GM21360 (cell line): ENCODE measurements at regions not wholly inside any gene's neighbourhood (a gene's known extent, or its start where the extent isn't known, plus 50 kb on each side); places are given as distances from the start of the nearest gene placed in this dataset.
A peak's percentile ranks its signal among the peaks of the same experiment; 100 is the strongest.
"Not testable (repeated sequence)": the region's sequence is repeated elsewhere in the genome, so short reads cannot be mapped to it uniquely, and the experiment has no call there.

Experiments used
- ATAC-seq: cut with Tn5 transposase; IDR thresholded peaks from one replicate; pipeline ENCODE4 v1.9.1; 2021; ENCODE audit warnings: mild to moderate bottlenecking, moderate library complexity; ENCODE audit not compliant: unreplicated experiment

DNA sequence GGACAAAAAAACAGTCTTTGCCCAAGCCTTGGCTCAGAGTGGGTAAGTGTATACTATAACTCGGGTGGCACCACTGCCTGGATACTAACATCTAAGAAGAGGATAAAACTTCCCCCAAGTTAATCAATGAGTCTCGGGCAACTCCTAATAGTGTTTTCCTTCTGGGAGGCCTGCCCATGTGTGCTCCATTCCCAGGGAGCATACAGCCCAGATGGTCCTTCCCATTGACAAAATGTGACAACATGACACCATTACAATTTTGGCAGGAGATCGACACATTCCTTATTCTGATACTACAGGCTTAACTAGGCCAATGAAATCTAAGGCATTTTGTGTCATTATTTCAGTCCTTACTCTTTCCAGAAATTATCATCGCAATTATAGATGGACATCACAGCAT, 52.7 kb upstream of the CRIM1 start:
- no peak for ATAC-seq

DNA sequence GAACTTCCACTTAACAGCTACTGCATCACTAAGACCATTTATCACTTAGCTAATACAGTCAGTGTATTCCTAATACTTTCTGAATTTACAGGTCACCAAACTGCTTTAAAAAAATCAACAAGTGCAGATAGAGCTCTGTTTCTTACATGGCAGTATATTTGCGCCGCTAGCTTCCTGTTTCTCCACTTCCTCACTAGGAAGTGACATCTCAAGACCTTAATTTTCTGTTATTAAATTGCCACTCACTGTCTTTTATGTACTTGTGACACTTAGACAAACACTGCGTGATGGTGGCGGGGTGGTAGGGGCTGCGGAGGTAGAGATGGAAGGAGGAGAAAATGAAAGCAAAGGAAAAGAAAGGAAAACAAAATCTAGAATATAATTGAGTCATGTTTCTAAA, 53.7 kb upstream of the CRIM1 start:
- ATAC-seq, result no peak

DNA sequence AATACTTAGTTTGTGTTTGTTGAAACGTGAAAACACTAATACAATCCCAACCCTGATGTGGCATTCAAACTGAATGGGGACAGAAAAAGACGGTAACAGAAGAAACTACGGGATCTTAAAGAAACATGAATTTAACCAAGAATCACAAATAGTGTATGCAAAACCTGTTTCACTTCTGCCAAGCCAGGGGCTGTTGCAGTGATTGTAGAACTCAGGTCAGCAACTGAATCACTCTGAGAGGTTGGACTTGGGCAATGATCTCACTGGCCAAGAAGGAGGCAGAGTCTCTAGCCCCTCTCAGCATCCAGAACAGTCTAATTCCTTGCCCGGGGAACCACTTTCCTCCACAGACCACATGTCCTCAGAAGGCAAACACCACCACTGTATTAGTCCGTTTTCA, 54.9 kb upstream of the CRIM1 start:
- ATAC-seq, result no peak

DNA sequence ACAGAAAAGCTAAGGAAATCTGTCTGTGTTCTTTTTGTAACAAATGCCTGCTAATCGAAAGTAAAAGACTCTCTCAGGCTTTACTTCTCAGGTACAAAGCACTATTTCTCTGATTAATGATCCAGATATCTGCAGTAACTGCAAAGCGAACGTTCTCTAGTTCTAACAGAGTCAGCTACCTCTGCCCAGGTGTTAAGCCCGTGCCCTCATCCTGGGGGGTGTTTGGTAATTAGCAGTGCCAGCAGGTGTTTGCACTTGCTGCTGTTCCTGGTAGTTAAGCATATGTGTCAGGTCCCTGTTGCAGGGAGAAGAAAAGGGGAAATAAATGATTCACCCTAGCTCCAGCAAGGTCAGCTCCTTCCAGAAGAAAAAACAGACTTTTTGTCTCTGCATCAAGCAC, 58.8 kb upstream of the CRIM1 start:
- ATAC-seq, result no peak

DNA sequence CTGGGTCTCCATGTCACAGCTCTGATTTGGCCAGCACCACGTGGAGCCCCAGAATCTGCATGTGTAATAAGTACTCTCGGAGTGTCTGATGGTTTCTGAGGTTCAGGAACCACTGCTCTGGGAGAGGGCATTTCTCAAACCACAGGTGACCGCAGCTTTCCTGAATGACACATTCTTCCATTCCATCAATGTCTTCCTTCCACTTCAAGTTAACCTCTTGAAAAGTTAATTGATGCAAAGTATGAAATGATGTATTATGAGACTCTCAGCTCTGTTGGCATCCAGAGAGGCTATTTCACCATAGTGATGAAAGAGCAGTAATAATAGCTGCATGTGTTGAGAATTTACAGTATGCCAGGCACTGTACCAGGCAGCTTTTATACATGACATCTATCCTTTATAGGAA, 61.3 kb upstream of the CRIM1 start:
- ATAC-seq, result no peak

DNA sequence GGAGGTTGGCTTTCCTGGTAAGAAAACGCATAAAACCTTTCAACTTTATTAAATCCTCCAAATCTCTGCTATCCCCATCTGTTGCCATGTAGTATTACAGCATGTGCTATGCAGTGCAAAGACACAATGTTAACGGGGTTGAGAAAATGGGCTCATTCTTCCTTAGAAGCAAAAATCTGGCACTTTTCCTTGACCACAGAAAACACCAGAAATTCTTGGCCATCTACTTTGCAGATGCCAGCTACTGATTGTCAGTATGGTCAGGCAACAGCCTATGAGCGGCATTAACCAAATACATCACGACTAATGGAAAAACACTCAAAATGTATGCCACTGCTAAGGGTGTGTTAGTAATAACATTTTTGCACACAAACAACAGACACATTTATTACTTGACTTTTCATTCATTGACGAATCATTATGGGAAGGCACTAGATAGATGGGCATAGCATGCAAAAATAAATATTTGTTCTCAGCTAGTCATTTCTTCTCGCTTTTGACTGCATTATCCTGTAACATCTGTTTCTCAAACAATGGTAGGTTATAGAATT, 65.2 kb upstream of the CRIM1 start:
- no peak for ATAC-seq

DNA sequence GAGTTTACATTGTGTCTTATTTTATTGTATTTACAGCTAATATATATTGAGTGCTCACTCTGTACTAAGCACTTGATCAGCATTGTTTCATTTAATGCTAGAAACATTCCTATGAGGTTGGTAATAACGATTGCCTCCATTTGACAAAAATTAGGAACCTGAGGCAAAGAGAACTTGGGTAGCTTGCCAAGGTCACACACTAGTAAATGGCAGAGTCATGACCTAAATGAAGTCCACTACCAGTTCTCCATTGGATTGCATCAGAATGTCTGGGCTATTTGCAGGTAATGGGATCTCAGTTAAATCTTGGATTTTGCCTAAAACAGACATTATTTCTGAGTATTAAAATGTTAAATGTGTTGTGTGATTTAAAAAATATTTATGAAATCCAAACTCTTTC, 65.8 kb upstream of the CRIM1 start:
- ATAC-seq, result no peak

DNA sequence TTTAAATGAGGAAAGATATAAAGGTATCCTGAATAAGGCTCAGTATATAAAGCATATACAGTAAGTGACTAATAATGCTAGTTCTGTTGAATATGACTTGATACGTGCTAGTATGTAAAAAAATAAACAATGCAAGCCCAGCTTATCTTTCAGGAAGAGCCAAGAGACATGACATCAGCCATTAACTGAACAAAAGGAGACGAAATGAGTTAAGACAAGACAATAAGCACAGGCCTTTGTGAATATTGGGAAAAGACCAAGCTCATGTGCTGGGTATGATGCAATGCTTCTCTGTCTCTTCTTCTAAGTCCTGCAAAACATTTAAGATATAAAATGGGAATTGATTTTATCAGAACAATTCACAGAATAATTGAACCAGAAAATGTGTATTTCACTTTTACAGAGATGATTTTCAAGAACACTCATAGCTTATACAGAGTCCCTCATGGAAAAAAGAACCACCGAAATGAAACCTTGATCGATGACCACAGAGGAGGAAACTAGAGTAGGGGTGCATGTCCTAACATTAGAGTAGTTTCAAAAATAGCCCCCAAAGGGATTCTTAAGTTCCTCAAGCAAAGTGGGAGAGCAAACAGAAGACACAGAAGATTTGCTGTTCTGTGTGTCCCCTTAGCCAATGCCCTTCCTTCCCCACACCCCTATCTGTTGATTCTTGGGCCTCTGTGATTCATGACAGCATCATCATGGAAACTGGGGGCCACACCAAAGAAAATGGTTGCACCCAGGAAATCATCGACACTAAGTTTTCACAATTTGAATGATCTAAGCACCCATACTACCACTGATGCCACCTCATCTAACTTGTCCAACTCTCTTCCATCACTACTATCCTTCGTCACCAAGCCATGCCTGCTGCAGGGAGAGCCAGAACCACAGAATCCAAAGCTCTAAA, 68.0 kb upstream of the CRIM1 start:
- ATAC-seq, result no peak

DNA sequence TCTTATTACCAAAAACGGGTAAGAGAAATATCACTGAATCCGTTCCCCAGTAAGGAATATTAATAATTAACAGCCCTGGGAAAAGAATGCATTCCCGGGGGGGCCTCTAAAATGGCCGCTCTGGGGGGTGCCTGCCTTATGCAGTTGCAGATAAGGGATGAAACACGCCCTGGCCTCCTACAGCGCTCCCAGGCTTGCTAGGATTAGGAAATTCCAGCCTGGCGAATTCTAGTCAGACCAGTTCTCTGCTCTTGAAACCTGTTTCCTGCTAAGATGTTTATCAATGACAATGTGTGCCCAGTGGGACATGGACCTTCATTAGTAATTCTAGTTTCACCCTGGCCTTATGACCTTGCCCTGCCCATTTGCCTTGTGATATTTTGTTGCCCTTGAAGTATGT, 76.1 kb upstream of the CRIM1 start:
- not testable (repeated sequence) for ATAC-seq

DNA sequence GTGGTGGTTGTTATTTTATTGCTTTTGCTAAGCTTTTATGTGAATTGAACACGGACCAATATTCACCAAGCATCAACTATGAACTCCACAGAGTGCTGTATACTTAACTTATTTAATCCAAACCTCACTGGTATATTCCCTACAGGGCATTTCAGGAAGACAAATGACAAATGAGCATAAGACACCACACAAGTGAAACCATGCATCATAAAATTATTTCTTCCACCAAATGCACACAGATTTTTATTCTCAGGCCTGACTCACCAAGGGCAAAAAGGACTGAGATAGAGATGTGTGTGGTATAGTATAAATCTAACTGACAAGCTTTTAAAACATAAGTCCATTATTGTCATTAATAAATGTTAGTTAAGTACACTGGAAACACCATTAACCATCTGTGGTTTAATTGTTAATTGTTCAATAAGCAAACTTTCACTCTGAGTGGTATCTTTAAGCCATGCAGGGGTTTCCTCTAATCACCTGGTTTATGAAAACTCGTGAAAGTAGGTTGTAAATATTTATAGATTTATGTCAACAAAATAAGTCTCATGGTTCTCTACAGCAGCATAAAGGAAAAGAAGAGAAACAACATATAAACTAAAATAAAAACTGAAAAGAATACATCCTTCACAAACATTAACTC, 77.6 kb upstream of the CRIM1 start:
- no peak for ATAC-seq

DNA sequence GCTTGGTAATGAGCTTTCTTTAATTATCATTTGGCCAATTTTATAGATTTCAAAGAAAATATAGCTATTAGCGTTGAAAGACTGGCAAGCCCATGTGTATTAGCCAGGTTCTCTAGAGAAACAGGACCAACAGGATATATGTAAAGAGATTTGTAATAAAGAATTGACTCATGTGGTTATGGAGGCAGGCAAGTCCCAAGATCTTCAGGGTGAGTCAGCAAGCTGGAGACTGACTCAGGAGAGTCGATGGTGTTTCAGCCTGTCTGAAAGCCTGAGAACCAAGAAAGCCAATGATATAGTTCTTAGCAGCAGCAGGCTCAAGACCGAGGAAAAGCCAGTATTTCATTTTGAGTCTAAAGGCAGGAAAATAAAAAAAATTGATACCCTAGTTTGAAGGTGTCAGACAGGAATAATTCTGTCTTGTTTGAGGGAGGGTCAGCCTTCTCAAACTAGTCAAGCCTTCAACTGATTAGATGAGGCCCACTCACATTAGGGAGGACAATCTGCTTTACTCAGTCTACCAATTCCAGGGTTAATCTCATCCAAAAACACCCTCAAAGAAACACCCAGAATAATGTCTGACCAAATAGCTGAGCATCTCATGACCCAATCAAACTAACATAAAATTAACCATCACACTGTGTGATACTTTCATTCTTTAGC, 78.3 kb upstream of the CRIM1 start:
- ATAC-seq, result no peak

DNA sequence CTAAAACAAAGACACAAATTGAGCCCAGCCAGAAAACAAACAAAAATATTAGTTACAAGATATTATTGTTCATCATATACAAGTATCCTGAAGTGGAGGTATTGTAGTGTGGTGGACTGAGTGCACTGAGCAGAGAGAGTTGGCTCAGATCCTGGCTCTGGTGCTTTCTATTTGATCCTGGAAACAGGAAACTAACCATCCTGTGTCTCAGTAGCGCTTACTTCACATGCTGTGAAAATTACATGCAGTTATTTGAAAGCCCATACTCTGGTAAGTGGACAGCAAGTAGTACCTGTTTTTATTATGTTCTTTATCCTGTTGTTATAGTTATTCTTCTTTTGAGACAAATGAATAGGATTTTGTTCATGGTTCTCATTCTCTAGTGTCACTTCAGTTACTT, 84.3 kb upstream of the CRIM1 start:
- no peak for ATAC-seq

DNA sequence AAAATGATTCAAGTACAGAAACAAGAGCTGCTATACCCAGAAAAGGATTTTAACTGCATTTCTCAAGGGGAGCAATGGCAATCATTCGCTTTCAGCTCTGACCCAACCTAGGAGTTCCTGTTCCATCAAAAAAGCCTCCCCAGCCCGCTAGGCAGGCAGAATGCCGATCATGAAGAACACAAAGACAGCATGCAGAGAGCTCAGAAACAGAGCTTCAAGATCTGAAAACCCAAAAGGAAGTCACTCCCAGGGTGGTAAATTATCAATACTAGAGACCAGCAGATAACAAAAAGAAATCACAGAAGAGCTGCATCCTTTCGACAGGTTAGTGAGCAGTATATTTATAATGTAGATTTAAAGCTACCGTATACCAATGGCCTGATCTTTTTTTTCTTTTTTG, 84.8 kb upstream of the CRIM1 start:
- ATAC-seq, result no peak

DNA sequence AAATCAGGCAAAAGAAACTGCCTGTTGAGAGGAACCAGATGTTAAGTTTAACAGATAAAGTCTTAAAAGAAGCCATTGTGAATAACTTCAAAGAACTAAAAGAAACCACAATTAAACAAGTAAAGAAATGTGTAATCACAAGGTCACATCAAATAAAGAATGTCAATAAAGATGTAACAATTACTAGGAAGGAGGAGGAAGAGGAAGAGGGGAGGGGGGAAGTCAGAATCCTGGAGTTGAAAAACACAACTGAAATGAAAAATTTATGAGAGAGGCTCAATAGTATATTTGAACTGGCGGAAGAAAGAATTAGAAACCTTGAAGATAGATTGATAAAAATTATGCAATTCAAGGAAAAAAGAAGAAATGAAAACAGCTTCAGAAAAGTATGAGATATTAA, 88.4 kb upstream of the CRIM1 start:
- ATAC-seq, result no peak

DNA sequence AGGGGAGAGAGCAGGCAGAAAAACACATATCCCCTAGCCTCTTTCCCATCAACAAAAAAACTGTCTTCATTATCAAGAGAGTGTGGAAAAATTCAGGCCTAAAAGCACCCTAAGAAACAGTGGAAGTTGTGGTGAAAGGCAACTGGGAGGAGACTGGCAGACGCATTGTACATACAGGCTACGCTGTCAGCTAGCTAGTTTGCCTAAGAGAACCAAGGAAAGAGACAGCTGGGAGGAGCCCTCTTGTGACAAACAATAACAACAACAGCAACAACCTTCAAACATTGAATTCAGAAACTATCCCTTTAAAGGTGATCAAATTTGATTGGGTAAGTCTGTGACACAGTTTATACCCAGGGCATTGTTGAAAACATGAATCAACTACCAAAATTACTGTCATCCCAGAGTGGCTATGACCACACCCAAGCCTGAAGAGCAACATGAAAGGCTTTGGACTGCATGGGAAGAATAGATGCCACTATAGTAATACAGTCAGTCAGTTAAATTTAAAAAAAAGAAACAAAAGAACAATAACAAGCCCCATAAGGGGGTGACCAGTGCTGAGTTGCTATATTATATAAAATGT, 88.9 kb upstream of the CRIM1 start:
- no peak for ATAC-seq

DNA sequence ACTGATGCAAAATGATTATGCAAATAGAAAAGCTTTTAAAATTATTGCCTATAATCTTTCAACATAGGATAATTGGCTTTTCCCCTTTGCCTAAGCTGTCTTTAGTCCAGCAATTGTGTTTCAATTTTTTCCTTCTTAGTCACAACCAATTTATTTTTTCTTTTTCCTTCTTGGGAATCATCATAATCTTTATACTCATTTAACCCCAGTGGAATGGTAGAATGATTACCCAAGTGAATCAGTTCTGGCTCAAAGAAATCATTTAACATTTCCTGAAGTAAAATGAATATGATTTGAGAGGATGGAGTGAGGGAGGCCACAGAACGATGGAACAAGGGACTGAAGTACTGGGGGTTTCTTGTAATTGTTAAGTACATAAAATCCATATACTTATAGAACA, 93.0 kb upstream of the CRIM1 start:
- ATAC-seq, result no peak

DNA sequence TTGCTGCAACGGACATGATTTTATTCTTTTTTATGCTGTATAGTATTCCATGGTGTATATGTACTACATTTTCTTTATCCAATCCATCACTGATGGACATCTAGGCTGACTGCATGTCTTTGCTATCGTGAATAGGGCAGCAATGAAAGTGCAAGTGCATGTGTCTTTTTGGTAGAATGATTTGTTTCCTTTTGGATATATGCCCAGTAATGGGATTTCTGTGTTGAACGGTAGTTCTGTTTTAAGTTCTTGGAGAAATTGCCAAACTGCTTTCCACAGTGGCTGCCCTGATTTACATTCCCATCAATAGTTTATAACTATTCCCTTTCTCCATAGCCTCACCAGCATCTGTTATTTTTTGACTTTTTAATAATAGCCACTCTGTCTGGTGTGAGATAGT, 99.7 kb upstream of the CRIM1 start:
- ATAC-seq, result no peak

DNA sequence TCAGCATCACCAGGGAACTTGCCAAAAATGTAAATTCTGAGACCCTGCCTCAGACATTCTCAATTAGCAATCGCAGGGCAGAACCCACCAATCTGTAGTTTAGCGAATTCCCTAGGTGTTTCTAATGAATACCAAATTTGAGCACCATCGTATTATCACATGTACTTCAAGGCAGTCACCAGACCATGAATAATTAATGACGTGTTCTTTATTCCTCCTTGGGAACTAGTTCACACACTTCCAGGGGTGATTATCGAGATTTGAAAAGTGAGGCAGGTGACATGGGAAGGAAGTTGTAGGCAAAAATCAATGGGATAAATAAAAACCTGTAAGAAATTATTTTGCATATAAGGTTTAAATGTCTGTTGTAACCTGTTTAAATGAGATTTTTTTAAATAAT, 102.5 kb upstream of the CRIM1 start:
- no peak for ATAC-seq

DNA sequence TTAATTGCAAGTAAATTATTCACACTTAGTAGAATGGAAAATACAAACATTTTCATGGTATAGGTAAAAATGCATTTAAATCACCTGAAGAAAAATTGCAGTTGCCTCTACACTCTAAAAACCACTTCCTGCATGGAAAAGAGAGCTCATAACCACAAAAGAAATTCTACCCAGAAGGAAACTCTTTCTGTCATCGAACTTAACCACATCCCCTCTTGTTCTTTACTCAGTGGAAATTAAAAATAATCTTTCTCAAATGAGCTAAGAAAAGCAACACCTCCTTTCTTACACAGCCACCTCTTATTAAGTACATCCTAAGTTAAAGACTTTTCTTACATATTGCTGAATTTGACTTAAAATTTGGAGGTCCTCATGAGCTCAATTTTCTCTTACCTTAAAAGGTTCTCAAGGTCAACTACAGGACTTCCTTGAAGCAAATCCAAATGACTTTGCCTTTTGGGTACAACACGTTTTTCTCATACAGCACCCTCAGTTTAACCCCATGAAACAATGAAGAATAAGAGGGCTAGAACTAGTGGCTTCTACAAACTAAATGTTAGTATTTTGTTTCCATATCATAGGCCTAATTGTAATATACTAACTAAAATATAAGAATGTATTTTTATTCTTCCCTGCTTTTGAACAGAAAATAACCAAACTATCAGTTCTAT, 109.1 kb upstream of the CRIM1 start:
- ATAC-seq, result peak; percentile 82

DNA sequence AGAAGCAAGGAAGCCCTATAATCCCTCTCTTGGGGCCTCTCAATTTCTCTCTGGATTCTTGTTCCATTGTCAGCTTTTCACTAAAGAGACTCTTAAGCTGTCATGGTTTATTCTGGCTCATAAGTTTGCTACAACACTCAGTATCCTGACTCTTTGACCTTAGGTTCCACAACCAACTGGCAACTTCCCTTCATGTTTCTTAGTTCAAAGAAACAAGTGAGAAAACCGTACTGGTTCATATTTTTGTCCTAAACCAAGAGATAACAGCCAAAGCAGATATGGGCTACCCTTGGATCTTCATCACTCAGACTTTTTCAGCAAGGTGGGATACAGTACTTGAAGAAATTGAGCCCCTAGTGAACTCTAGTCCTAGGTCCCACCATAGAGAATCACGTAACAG, 109.9 kb upstream of the CRIM1 start:
- no peak for ATAC-seq

DNA sequence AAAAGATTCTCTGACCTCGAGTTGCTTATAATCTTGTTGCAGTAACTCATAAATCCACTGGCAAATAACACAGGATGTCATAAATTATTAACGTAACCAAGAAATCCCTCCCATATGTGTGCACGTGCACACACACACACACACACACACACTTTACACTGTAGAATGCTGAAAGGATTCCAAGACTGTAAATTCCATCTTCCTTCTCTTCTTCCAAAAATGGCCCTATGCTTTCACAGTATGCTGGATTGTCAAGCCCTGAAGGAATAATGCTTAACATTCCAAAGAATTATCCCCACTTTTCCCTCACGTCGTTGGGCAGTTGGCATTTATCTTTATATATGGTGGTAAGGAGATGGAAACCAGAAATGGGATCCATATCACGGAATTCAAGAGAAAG, 117.5 kb upstream of the CRIM1 start:
- ATAC-seq, result no peak
